Coronary artery (tissue), 2 donors: ENCODE measurements at regions not wholly inside any gene's neighbourhood (a gene's known extent, or its start where the extent isn't known, plus 50 kb on each side); places are given as distances from the start of the nearest gene placed in this dataset.

Experiments used
- DNase-seq: peaks from one replicate; pipeline ENCODE4 v3.0.0-alpha.2; 2017; ENCODE audit warnings: low spot score
- H3K27ac ChIP-seq, 2 donors: fragments of 200-600 bp; sonication (generic); one replicate each; pipeline ENCODE4 v1.5.1; 2016 to 2019
- H3K4me3 ChIP-seq: fragments of 200-600 bp; sonication (generic); 2 replicates; pipeline ENCODE4 v1.5.1; 2016; ENCODE audit warnings: mild to moderate bottlenecking, moderate library complexity
- CTCF ChIP-seq: fragments of 200-600 bp; sonication (generic); IDR thresholded peaks from one replicate; pipeline ENCODE4 v1.5.1; 2019; ENCODE audit warnings: antibody characterized with exemption

- no peak for TF ChIP-seq CTCF
- H3K4me3 ChIP-seq: no peak overlapping the region
- DNase-seq: no peak
- H3K27ac ChIP-seq: no peak overlapping the region
These were observed 716.1 kb upstream of the POT1 start for GRCh38 chr7:125645770-125646169.

- H3K27ac ChIP-seq: no peak overlapping the region
- no peak for TF ChIP-seq CTCF
- H3K4me3 ChIP-seq: no peak overlapping the region
- no peak for DNase-seq
These were observed 714.5 kb upstream of the POT1 start for GRCh38 chr7:125644109-125644508.

DNA sequence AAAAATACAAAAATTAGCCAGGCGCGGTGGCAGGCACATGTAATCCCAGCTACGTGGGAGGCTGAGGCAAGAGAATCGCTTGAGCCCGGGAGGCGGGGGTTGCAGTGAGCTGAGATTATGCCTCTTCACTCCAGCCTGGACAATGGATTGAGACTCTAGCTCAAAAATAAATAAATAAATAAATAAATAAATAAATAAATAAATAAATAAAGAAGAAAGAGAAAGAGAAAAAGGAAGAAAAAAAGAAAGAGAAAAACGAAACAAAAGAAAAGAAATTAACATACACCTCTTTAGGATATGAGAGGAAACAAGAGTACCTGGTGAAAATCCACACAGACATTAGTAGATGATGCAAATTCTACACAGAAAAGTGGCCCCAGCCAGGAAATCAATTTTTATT, 713.7 kb upstream of the POT1 start:
- Histone ChIP-seq H3K4me3 (no peak overlapping the region), H3K27ac (no peak overlapping the region)
- no peak for TF ChIP-seq CTCF
- no peak for DNase-seq

DNA sequence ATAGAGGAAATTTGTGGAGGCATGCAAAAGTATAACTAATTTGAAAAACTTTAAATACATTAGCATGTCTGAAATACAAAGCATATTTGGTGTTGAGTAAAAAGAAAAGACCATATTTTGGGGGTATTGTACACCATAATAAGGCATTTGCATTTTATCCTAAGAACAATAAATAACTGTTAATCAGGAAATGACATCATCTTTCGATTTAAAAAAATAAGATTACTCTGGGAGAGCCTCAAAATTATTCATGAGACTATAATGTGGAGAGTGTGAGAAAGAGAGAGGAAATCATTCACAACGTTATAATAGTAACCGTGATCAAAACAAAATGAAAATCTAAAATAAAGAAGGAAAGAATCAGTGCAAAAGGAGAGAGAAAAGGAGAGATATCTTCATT, 712.3 kb upstream of the POT1 start:
- Histone ChIP-seq H3K27ac (no peak overlapping the region), H3K4me3 (no peak overlapping the region)
- DNase-seq: no peak
- no peak for TF ChIP-seq CTCF

DNA sequence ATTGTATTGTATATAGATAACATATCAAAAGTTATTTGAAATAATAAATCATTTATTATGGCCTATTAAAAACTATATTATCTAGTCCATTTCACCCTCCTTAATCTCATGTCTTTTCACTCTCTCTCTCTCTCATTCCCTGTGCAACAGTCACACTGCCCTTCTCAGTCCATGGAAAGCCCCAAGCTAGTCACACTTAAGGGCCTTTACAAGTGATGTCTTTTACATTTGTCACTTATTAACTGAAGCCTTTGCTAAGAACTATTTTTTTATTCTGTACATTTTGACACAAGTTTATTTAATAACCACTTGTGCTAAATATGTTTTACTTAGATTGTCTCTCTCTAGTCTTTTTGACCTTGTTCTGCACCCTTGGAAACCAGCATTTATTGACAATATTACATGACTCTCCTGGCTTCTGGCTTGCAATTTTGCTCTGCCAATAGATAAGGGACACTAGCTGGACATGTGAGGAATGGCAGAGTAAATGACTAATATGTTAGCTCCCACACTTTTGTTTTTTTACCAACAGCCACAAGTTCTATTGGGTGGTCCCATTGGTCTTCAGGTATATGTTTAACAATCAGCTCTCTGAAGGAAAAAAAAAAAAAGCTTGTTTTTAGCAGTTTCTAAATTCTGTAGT, 706.8 kb upstream of the POT1 start:
- Histone ChIP-seq H3K27ac (no peak overlapping the region), H3K4me3 (no peak overlapping the region)
- no peak for DNase-seq
- TF ChIP-seq CTCF: no peak

GRCh38 chr7:125618516-125618915, 688.9 kb upstream of the POT1 start:
- DNase-seq: no peak
- no peak overlapping the region for H3K27ac ChIP-seq
- TF ChIP-seq CTCF: no peak

GRCh38 chr7:125611582-125611981, 682.0 kb upstream of the POT1 start:
- Histone ChIP-seq H3K4me3 (no peak overlapping the region), H3K27ac (no peak overlapping the region)
- no peak for TF ChIP-seq CTCF
- DNase-seq: no peak

More at GRCh38 chr7:125618516-125618915, 688.9 kb upstream of the POT1 start:
- no peak overlapping the region for H3K4me3 ChIP-seq
